CD14-positive monocyte (primary cell): ENCODE measurements at regions not wholly inside any gene's neighbourhood (a gene's known extent, or its start where the extent isn't known, plus 50 kb on each side); places are given as distances from the start of the nearest gene placed in this dataset.

Experiments
- DNase-seq, 3 donors: peaks; one replicate each; pipeline ENCODE4 v3.0.0-alpha.2; 2011 to 2022
- H2AFZ ChIP-seq: 2 replicates; pipeline ENCODE4 v1.6.0; 2012; ENCODE audit warnings: mild to moderate bottlenecking, low read depth, low read length, inconsistent platforms; ENCODE audit not compliant: insufficient read depth, poor library complexity, severe bottlenecking
- H3K27ac ChIP-seq, 2 donors: 1 replicate in 1 of 2; 2 replicates in 1 of 2; pipeline ENCODE4 v1.5.1; 2012 to 2013; ENCODE audit warnings: low read length in 2 of 2, control low read depth in 1 of 2, inconsistent platforms in 1 of 2, low read depth in 1 of 2, mild to moderate bottlenecking in 1 of 2
- H3K27me3 ChIP-seq, 2 donors: one replicate each; pipeline versions ENCODE4 v1.6.0 to v1.6.1; 2011 to 2013; ENCODE audit warnings: low read length in 2 of 2; ENCODE audit not compliant: control insufficient read depth in 2 of 2, insufficient read depth in 2 of 2
- H3K36me3 ChIP-seq, 2 donors: replicated peaks in 1 of 2; 1 replicate in 1 of 2; 2 replicates in 1 of 2; pipeline versions ENCODE4 v1.5.1 to v1.6.1; 2012 to 2013; ENCODE audit warnings: low read length in 2 of 2, control low read depth in 1 of 2, inconsistent platforms in 1 of 2, mild to moderate bottlenecking in 1 of 2; ENCODE audit not compliant: insufficient read depth in 2 of 2, control insufficient read depth in 1 of 2
- H3K4me1 ChIP-seq, 2 donors: 1 replicate in 1 of 2; 2 replicates in 1 of 2; pipeline versions ENCODE4 v1.5.1 to v1.6.1; 2012 to 2013; ENCODE audit warnings: low read length in 2 of 2, control low read depth in 1 of 2, inconsistent platforms in 1 of 2, mild to moderate bottlenecking in 1 of 2, moderate library complexity in 1 of 2; ENCODE audit not compliant: insufficient read depth in 2 of 2, control insufficient read depth in 1 of 2
- H3K4me2 ChIP-seq: replicated peaks from 2 replicates; pipeline ENCODE3; 2012; ENCODE audit warnings: low read length, moderate library complexity, mild to moderate bottlenecking; ENCODE audit not compliant: poor library complexity, severe bottlenecking; ENCODE audit errors: extremely low read depth
- H3K4me3 ChIP-seq, 3 experiments: fragments of 200-600 bp in 1 of 3; sonication (generic) in 1 of 3; replicated peaks in 1 of 3; 1 replicate in 2 of 3; 2 replicates in 1 of 3; pipeline ENCODE4 v1.5.1; 2011 to 2013; ENCODE audit warnings: low read length in 3 of 3, mild to moderate bottlenecking in 3 of 3, control low read depth in 2 of 3, low read depth in 2 of 3, inconsistent platforms in 1 of 3, moderate library complexity in 1 of 3
- H3K79me2 ChIP-seq: 2 replicates; pipeline ENCODE4 v1.6.0; 2012; ENCODE audit warnings: mild to moderate bottlenecking, control low read depth, inconsistent platforms, low read length, moderate library complexity; ENCODE audit not compliant: insufficient read depth
- H3K9ac ChIP-seq: 2 replicates; pipeline ENCODE4 v1.6.0; 2017; ENCODE audit warnings: low read length, mild to moderate bottlenecking; ENCODE audit not compliant: insufficient read depth, poor library complexity, severe bottlenecking
- H3K9me3 ChIP-seq, 2 donors: replicated peaks in 1 of 2; 1 replicate in 1 of 2; 2 replicates in 1 of 2; pipeline versions ENCODE4 v1.5.1 to v1.6.1; 2012 to 2013; ENCODE audit warnings: low read length in 2 of 2, control low read depth in 1 of 2; ENCODE audit not compliant: control insufficient read depth in 1 of 2, insufficient read depth in 1 of 2
- H4K20me1 ChIP-seq: 2 replicates; pipeline ENCODE4 v1.6.0; 2012; ENCODE audit warnings: mild to moderate bottlenecking, low read length, control low read depth, moderate library complexity; ENCODE audit not compliant: insufficient read depth
- H3K27ac Mint-ChIP-seq, 7 donors: one replicate each; pipeline ENCODE4 v1.8.0; 2020; ENCODE audit warnings: mild to moderate bottlenecking in 7 of 7, mixed read lengths in 7 of 7, moderate library complexity in 6 of 7, inconsistent platforms in 2 of 7
- H3K27me3 Mint-ChIP-seq, 3 donors: one replicate each; pipeline ENCODE4 v1.8.0; 2021 to 2022; ENCODE audit warnings: low read depth in 3 of 3, mild to moderate bottlenecking in 3 of 3, mixed read lengths in 3 of 3, moderate library complexity in 3 of 3, inconsistent platforms in 1 of 3
- H3K36me3 Mint-ChIP-seq, 2 donors: one replicate each; pipeline ENCODE4 v1.8.0; 2020; ENCODE audit warnings: mixed read lengths in 2 of 2, inconsistent platforms in 1 of 2, mild to moderate bottlenecking in 1 of 2
- H3K4me1 Mint-ChIP-seq: one replicate; pipeline ENCODE4 v1.8.0; 2020; ENCODE audit warnings: mild to moderate bottlenecking, mixed read lengths
- H3K4me3 Mint-ChIP-seq, 2 donors: one replicate each; pipeline ENCODE4 v1.8.0; 2020; ENCODE audit warnings: mild to moderate bottlenecking in 2 of 2, mixed read lengths in 2 of 2, moderate library complexity in 1 of 2
- H3K9me3 Mint-ChIP-seq, 7 donors: one replicate each; pipeline ENCODE4 v1.8.0; 2020 to 2022; ENCODE audit warnings: mixed read lengths in 7 of 7, mild to moderate bottlenecking in 6 of 7, moderate library complexity in 6 of 7, inconsistent platforms in 2 of 7
- WGBS: methylation state at CpG from one replicate; pipeline ENCODE4 v1.1.5; 2013; ENCODE audit warnings: missing lambda C conversion rate; ENCODE audit not compliant: insufficient coverage; 5-methylcytosine and 5-hydroxymethylcytosine counted together
- intact Hi-C, 2 donors: fragments of 100-400 bp; cut with micrococcal nuclease; formaldehyde crosslinking; loops; one replicate each; pipeline versions ENCODE4 v1.15.0 to v1.15.1; 2023
- TF ChIP-seq, protein P1 (sequence below): fragments of 200-600 bp; IDR thresholded peaks from one replicate; pipeline ENCODE4 v1.8.0; 2022; ENCODE audit warnings: antibody characterized with exemption, mild to moderate bottlenecking

DNA sequence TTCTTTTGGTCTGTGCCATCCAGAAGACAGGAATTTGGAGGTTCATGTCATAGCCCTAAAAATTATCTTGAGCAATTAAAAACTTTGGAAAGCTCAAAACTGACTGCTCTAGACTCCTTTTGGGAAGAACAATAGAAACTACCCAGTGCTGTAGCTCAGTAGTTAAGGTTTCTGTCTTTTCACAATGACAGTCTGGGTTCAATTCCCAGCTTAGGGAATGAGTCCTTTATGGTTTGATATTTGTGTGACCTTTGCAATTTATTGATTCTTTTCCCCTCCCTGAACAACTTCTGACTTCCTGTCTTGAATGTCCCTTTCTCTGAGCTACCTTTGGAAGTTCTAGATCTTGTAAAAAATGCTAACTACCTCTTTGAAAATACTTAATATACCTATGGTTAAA lies 603.3 kb upstream of the IGFBP3 start:
- no peaks in the 10 kb centered on the region for H3K27me3 Mint-ChIP-seq
- H3K36me3 Mint-ChIP-seq = no peaks in the 10 kb centered on the region
- Histone ChIP-seq H3K27ac (no peak overlapping the region), H3K27me3 (no peaks in the 10 kb centered on the region), H3K4me3 (no peak overlapping the region), H4K20me1 (no peaks in the 10 kb centered on the region), H2AFZ (no peak overlapping the region), H3K9ac (no peak overlapping the region), H3K4me2 (no peak overlapping the region), H3K79me2 (no peaks in the 10 kb centered on the region), H3K4me1 (no peaks in the 10 kb centered on the region), H3K9me3 (peaks cover 14 to 27% of the 10 kb centered on the region in 2 donors), H3K36me3 (no peaks in the 10 kb centered on the region)
- peaks cover 3 to 21% (median 9%) of the 10 kb centered on the region in 7 donors for H3K9me3 Mint-ChIP-seq
- DNase-seq = no peak
- H3K27ac Mint-ChIP-seq = no peak overlapping the region
- intact Hi-C loops = no loop called here
- TF ChIP-seq, protein P1, sequence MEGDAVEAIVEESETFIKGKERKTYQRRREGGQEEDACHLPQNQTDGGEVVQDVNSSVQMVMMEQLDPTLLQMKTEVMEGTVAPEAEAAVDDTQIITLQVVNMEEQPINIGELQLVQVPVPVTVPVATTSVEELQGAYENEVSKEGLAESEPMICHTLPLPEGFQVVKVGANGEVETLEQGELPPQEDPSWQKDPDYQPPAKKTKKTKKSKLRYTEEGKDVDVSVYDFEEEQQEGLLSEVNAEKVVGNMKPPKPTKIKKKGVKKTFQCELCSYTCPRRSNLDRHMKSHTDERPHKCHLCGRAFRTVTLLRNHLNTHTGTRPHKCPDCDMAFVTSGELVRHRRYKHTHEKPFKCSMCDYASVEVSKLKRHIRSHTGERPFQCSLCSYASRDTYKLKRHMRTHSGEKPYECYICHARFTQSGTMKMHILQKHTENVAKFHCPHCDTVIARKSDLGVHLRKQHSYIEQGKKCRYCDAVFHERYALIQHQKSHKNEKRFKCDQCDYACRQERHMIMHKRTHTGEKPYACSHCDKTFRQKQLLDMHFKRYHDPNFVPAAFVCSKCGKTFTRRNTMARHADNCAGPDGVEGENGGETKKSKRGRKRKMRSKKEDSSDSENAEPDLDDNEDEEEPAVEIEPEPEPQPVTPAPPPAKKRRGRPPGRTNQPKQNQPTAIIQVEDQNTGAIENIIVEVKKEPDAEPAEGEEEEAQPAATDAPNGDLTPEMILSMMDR = no peak
- no peak overlapping the region for H3K4me3 Mint-ChIP-seq
- no peaks in the 10 kb centered on the region for H3K4me1 Mint-ChIP-seq

DNA sequence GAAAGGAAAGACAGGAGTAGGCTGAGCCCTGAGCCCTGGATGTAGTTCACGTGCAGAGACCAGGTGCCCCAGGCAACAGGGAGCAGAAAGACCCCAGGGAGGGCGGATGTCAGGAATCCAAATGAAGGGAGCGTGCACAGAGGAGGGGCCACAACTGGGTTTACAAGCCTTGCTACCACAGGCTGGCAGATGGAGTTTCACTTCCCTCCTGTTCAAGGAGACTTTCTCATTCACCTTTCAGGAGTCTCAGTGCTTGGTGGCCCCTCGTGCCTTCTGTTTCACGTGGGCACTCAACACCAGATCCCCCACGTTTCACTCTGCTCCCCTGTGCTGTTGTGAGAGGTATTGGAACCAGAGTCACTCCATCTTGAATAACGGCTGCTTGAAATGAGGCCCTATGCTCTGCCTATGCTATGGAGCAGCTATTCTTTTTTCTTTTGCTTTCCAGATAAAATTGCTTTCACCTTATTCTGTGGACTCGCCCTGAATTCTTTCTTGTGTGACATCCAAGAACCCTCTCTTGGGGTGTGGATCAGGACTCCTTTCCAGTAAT lies 601.4 kb upstream of the IGFBP3 start:
- Mint-ChIP-seq H3K27ac (no peak overlapping the region), H3K27me3 (peaks cover 0 to 2% (median 2%) of the 10 kb centered on the region in 3 donors), H3K9me3 (peaks cover 3 to 20% (median 7%) of the 10 kb centered on the region in 7 donors), H3K4me3 (no peak overlapping the region), H3K36me3 (no peaks in the 10 kb centered on the region), H3K4me1 (no peaks in the 10 kb centered on the region)
- Histone ChIP-seq H3K4me2 (no peak overlapping the region), H4K20me1 (no peaks in the 10 kb centered on the region), H3K4me1 (no peaks in the 10 kb centered on the region), H3K36me3 (no peaks in the 10 kb centered on the region), H3K9ac (no peak overlapping the region), H3K9me3 (peaks cover 6 to 23% of the 10 kb centered on the region in 2 donors), H3K79me2 (no peaks in the 10 kb centered on the region), H3K4me3 (no peak overlapping the region), H3K27ac (no peak overlapping the region), H2AFZ (no peak overlapping the region), H3K27me3 (no peaks in the 10 kb centered on the region)
- no peak for DNase-seq
- 70% methylated on average over 3 of the region's 8 CpGs for WGBS
- TF ChIP-seq, protein P1 = no peak
- intact Hi-C loops = no loop called here
